ENCODE measurements at regions not wholly inside any gene's neighbourhood (a gene's known extent, or its start where the extent isn't known, plus 50 kb on each side); places are given as distances from the start of the nearest gene placed in this dataset.
"Not testable (repeated sequence)": the region's sequence is repeated elsewhere in the genome, so short reads cannot be mapped to it uniquely, and the experiment has no call there.

DNA sequence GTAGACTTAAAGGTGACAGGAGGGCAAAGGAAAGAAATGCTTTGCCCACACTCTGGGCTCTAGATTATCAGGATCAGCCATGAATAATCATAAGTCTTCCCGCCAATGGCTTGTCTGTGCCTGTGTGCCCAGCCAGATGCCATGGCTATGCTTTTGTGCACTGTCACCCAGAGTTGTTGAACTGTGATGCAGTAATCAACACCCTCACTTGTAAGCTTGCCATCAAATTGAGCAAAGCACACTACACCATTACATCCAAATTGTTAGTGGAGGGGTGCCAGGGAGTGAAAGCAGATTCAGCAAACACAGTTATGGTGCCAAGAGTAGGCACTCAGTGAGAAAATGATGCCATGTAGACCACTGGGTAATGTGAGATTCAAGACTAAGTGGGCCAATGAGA is 845.3 kb upstream of the MIR17HG start:
- no peak for DNase-seq (ENCODE audit: low read depth in 4 of 4, low spot score in 3 of 4)

- DNase-seq (ENCODE audit: low read depth in 4 of 4, low spot score in 3 of 4) = no peak
These were observed 844.7 kb upstream of the MIR17HG start for GRCh38 chr13:90502762-90503161.

- no peak for DNase-seq (ENCODE audit: low read depth in 4 of 4, low spot score in 3 of 4)
These were observed 837.2 kb upstream of the MIR17HG start for GRCh38 chr13:90510319-90510718.

DNA sequence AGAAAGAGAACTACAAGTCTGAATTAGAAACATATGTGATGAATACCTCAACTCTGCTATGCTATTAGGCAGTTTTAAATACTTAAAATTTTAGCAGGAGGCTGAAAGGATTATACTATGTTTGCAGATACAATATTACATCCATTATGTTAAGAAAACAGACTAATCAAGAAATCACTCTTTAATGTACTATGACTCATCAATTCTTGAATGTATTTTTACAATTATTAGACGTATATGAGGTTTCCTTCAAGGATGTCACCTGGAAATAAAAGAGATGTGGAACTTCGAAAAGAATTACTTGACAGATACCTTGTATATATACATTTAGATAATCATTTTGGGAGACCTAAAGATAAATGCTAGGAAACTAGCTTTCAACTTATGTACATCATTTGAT is 835.6 kb upstream of the MIR17HG start:
- DNase-seq (ENCODE audit: low read depth in 4 of 4, low spot score in 3 of 4) = no peak

- DNase-seq (ENCODE audit: low read depth in 4 of 4, low spot score in 3 of 4) = not testable (repeated sequence)
These were observed 832.8 kb upstream of the MIR17HG start for GRCh38 chr13:90514712-90515111.

DNA sequence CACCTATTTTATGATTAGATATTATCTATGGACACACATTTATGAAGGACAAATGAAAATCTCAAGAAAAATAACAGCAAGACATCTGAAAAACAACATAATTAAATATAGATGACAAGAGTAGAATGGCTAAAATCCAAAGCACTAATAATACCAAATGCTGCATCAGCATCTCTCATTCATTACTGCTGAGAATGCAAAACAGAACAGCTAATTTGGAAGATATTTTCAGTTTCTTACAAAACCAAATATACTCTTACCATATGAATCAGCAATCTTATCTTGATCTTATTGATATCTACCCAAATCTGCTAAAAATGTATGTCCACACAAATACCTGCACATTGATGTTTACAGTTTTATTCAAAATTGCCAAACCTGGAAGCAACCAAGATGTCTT is 829.1 kb upstream of the MIR17HG start:
- no peak for DNase-seq (ENCODE audit: low read depth in 4 of 4, low spot score in 3 of 4)

- DNase-seq (ENCODE audit: low read depth in 4 of 4, low spot score in 3 of 4) = no peak
These were observed 828.3 kb upstream of the MIR17HG start for GRCh38 chr13:90519157-90519556.

GRCh38 chr13:90526711-90527110 is 820.8 kb upstream of the MIR17HG start:
- DNase-seq (ENCODE audit: low read depth in 4 of 4, low spot score in 3 of 4) = no peak

- DNase-seq (ENCODE audit: low read depth in 4 of 4, low spot score in 3 of 4) = no peak
These were observed 815.7 kb upstream of the MIR17HG start for GRCh38 chr13:90531744-90532143.

DNA sequence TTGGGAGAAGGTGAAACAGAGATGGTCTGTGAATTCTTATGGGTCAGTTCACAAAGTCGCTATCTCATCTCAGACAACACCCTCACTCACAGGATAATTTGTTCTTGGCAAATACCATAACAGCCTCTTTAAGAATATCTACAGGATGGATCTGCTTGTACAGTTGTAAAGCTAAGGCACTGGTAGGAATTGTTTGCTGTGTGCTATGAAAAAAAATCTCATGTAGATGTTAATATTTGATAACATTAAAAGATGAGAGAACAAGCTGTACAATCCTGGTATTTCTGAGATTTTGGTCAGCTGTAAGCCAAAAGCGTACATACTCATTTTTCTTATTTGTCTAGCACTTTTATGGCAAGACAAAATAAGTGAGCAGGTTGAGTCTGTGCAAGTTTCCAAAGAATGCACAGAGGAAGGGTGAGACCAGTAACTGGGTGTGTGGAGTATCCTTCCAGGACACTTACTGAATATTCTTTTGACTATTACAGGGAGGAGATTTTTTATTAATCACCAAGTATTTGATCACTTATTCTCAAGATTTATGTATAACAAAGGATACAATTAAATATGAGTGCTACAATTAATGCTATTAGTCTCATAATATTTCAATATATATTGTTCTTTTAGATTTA is 814.5 kb upstream of the MIR17HG start:
- DNase-seq (ENCODE audit: low read depth in 4 of 4, low spot score in 3 of 4) = no peak

DNA sequence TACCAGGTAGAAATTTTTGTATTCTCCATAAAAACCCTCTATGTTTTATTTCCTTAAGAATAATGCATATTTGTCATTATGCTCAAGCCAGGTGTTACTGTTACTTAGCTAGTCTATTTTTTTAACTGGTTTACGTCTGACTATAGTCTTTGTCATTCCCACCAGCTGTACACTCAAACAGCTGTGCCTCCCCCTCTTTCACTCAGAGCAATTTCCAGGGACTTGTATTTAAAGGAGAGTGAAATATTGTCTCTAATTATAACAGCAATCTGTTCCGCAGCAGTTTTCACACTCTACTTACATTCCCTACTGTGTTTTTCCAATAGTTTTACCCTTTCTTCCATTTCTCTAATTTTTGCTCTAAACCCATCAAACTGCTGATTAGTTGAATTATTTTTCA is 813.6 kb upstream of the MIR17HG start:
- DNase-seq (ENCODE audit: low read depth in 4 of 4, low spot score in 3 of 4) = no peak

DNA sequence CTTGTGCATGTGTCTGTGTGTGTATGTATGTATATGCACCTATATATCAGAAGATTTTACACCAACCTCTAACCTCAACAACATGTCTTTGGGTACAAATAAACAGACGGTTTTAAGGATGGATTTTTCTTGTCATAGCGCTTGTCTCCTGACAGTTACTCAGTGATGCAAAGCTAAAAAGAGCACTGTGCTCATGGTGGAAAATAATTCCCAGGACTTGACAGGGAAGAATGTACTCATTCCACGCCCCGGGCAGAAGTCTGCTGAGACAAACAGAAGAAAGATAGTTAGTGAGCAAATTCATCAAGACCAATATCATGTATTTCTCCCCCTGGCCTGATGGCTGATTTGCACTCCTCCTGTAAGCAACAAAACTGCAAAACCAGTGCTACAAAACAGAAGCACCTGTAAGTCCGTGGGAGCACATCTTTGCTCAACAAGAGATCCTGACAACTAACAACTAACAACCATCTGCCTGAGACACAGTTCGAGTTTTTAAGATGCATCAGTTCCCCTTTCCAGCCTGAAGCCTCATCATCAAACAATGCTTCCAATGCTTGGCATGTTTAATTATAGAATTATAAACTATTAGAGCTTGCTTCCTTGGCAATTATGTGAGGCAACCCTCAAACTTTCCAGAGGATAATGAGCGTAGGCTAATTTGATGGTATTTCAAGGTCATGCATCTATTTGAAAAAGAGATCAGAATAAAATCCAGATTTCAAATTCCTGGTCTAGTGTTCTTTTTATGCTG is 812.7 kb upstream of the MIR17HG start:
- DNase-seq (ENCODE audit: low read depth in 4 of 4, low spot score in 3 of 4) = no peak

GRCh38 chr13:90535421-90535820 is 812.1 kb upstream of the MIR17HG start:
- no peak for DNase-seq (ENCODE audit: low read depth in 4 of 4, low spot score in 3 of 4)

- no peak for DNase-seq (ENCODE audit: low read depth in 4 of 4, low spot score in 3 of 4)
These were observed 809.4 kb upstream of the MIR17HG start for GRCh38 chr13:90538063-90538462.

GRCh38 chr13:90541346-90541745 is 806.1 kb upstream of the MIR17HG start:
- DNase-seq (ENCODE audit: low read depth in 4 of 4, low spot score in 3 of 4) = no peak

DNA sequence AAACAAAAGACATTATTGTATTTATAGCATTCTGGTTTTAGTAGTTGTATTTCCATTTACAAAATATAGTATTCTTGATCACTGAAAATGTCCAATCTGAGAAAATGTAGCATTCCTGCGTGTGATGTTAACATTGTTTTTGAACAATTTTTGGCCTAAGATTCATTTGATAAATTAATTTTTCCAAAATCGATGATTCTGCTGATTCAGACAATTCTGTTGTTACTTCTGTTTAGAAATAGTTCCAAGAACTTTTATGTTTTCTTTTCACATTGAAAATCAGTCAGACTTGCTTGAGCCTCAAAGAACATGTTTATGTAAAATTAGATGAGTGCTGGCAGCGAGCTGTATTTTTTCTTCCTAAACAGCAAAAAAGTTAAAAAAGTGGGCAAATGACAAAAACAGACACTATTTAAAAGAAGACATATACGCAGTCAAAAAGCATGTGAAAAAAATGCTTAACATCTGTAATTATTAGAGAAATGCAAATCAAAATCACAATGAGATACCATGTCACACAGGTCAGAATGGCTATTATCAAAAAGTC is 804.5 kb upstream of the MIR17HG start:
- no peak for DNase-seq (ENCODE audit: low read depth in 4 of 4, low spot score in 3 of 4)

GRCh38 chr13:90545070-90545840 is 802.2 kb upstream of the MIR17HG start:
- no peak for DNase-seq (ENCODE audit: low read depth in 4 of 4, low spot score in 3 of 4)

GRCh38 chr13:90547272-90547790 is 800.2 kb upstream of the MIR17HG start:
- DNase-seq (ENCODE audit: low read depth in 4 of 4, low spot score in 3 of 4) = no peak

- DNase-seq (ENCODE audit: low read depth in 4 of 4, low spot score in 3 of 4) = no peak
These were observed 796.2 kb upstream of the MIR17HG start for GRCh38 chr13:90551253-90551652.

DNA sequence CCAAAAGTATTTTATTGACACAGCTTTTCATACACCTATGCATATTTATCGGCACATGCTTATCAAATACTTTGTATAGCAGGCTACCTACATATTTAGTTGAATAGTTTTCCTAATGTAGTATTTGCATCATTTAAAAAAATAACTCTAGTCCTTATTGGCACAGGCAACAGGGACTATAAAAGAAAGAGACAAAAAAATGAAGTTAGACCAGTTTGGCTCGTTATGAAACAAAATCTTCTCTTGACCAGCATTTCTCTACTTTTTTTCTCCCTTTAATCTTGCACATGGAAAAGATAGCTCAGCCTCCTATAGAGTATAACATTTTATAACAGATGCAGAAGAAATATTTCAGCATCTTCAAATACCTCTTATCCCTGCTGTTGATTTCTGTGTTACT is 794.8 kb upstream of the MIR17HG start:
- no peak for DNase-seq (ENCODE audit: low read depth in 4 of 4, low spot score in 3 of 4)

- DNase-seq (ENCODE audit: low read depth in 4 of 4, low spot score in 3 of 4) = no peak
These were observed 794.3 kb upstream of the MIR17HG start for GRCh38 chr13:90553159-90553558.
